Renal cortex interstitium (tissue), 11 donors: ENCODE measurements at regions not wholly inside any gene's neighbourhood (a gene's known extent, or its start where the extent isn't known, plus 50 kb on each side); places are given as distances from the start of the nearest gene placed in this dataset.

ENCODE experiments used
- DNase-seq, 11 donors: peaks; one replicate each; pipeline ENCODE4 v3.0.0-alpha.2; 2013; ENCODE audit warnings: low read depth in 9 of 11, low spot score in 4 of 11; ENCODE audit errors: extremely low read depth in 1 of 11

GRCh38 chr11:91795139-91795887, 429.3 kb upstream of the FAT3 start:
- peak in 1 of 11 donors; percentile 20 for DNase-seq

GRCh38 chr11:91794146-91794545, 430.5 kb upstream of the FAT3 start:
- no peak for DNase-seq

GRCh38 chr11:91792779-91793262, 431.8 kb upstream of the FAT3 start:
- no peak for DNase-seq

GRCh38 chr11:91791171-91791468, 433.5 kb upstream of the FAT3 start:
- no peak for DNase-seq

- DNase-seq, result peak in 4 of 11 donors; percentile 11 to 29 (median 20)
Measured at GRCh38 chr11:91790346-91791170, 434.1 kb upstream of the FAT3 start.

- DNase-seq, result no peak
Measured at GRCh38 chr11:91788764-91789163, 435.9 kb upstream of the FAT3 start.

GRCh38 chr11:91786097-91786496, 438.5 kb upstream of the FAT3 start:
- DNase-seq, result no peak

- no peak for DNase-seq
Measured at GRCh38 chr11:91783173-91783572, 441.4 kb upstream of the FAT3 start.

GRCh38 chr11:91778758-91779157, 445.9 kb upstream of the FAT3 start:
- no peak for DNase-seq

- DNase-seq, result no peak
Measured at GRCh38 chr11:91776655-91777054, 448.0 kb upstream of the FAT3 start.

GRCh38 chr11:91773090-91773489, 451.5 kb upstream of the FAT3 start:
- no peak for DNase-seq

- DNase-seq, result no peak
Measured at GRCh38 chr11:91771961-91772360, 452.7 kb upstream of the FAT3 start.

- DNase-seq, result no peak
Measured at GRCh38 chr11:91768783-91769182, 455.8 kb upstream of the FAT3 start.

- DNase-seq, result no peak
Measured at GRCh38 chr11:91763331-91763730, 461.3 kb upstream of the FAT3 start.

- DNase-seq, result no peak
Measured at GRCh38 chr11:91761406-91762025, 463.1 kb upstream of the FAT3 start.

GRCh38 chr11:91756829-91757480, 467.7 kb upstream of the FAT3 start:
- DNase-seq, result no peak

GRCh38 chr11:91755951-91756707, 468.5 kb upstream of the FAT3 start:
- DNase-seq, result no peak

- no peak for DNase-seq
Measured at GRCh38 chr11:91755526-91755925, 469.1 kb upstream of the FAT3 start.

GRCh38 chr11:91749251-91749650, 475.4 kb upstream of the FAT3 start:
- no peak for DNase-seq
